GM12891 (cell line): ENCODE measurements at regions not wholly inside any gene's neighbourhood (a gene's known extent, or its start where the extent isn't known, plus 50 kb on each side); places are given as distances from the start of the nearest gene placed in this dataset.

ENCODE experiments used
- DNase-seq: peaks from one replicate; pipeline ENCODE4 v3.0.0; 2011; ENCODE audit warnings: low spot score; ENCODE audit not compliant: insufficient read length
- FAIRE-seq: peaks from 2 replicates; lab custom pipeline; 2011; peaks lifted over from hg19 to GRCh38; lab: Jason Lieb, UNC
- PAX5 ChIP-seq: IDR thresholded peaks from 2 replicates; pipeline ENCODE4 v1.6.1; 2011; ENCODE audit warnings: low read length, moderate library complexity, mild to moderate bottlenecking; ENCODE audit not compliant: insufficient read depth, severe bottlenecking
- POLR2A ChIP-seq: IDR thresholded peaks from 2 replicates; pipeline ENCODE4 v1.6.1; 2011; ENCODE audit warnings: low read depth, low read length, control low read depth
- POLR2AphosphoS5 ChIP-seq: IDR thresholded peaks from 2 replicates; pipeline ENCODE4 v1.6.1; 2011; ENCODE audit warnings: low read depth, low read length, control low read depth
- POU2F2 ChIP-seq: IDR thresholded peaks from 2 replicates; pipeline ENCODE4 v1.6.1; 2011; ENCODE audit warnings: low read depth, mild to moderate bottlenecking, control low read depth, low read length, moderate library complexity
- SPI1 ChIP-seq: IDR thresholded peaks from 2 replicates; pipeline ENCODE4 v1.6.1; 2011; ENCODE audit warnings: low read depth, low read length, control low read depth
- TAF1 ChIP-seq: IDR thresholded peaks from 2 replicates; pipeline ENCODE4 v1.6.1; 2011; ENCODE audit warnings: low read depth, low read length, control low read depth

DNA sequence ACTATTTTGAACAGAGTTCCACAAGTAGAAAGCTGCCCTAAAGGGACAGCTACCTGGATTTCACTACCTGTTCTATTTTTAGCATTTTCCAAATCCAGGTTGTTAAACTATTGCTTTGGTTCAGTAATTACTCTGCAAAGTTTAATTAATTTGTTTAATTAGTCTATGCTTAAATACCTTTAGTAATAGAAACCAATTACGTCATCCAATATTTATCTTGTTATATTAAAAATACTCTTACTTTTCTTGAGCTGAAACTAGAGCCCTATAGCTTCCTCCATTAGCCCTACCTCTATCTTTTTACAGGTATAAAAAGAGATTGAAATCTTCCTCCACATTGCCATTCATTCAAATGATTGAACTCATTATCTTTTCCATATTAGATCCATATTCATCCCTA lies 514.6 kb downstream of the DSC3 start:
- TF ChIP-seq SPI1: no peak
- TF ChIP-seq TAF1: no peak
- no peak for TF ChIP-seq PAX5
- no peak for TF ChIP-seq POLR2AphosphoS5
- no peak for TF ChIP-seq POLR2A
- TF ChIP-seq POU2F2: no peak
- FAIRE-seq (no peak), DNase-seq (no peak)

DNA sequence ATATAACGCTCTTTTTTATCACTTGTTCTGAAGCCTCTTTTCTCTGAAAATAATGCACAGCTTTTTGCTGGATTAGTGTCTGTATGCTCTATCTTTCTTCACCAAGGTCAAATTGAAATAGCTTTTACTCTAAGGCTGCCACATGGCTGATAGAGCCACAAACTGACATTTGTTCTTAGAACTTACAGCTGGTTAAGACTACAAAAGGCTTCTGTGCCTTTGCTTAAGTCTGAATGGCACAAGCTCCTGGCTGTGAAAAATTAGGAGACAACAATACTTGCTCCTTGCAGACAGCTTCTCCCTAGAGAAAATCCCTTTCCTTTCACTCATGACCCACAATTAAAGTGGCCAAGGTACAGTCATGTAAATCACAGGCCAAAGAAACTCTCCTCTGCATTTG lies 515.3 kb downstream of the DSC3 start:
- FAIRE-seq (no peak), DNase-seq (no peak)
- TF ChIP-seq PAX5 (no peak), POU2F2 (no peak), POLR2AphosphoS5 (no peak), SPI1 (no peak), TAF1 (no peak), POLR2A (no peak)

DNA sequence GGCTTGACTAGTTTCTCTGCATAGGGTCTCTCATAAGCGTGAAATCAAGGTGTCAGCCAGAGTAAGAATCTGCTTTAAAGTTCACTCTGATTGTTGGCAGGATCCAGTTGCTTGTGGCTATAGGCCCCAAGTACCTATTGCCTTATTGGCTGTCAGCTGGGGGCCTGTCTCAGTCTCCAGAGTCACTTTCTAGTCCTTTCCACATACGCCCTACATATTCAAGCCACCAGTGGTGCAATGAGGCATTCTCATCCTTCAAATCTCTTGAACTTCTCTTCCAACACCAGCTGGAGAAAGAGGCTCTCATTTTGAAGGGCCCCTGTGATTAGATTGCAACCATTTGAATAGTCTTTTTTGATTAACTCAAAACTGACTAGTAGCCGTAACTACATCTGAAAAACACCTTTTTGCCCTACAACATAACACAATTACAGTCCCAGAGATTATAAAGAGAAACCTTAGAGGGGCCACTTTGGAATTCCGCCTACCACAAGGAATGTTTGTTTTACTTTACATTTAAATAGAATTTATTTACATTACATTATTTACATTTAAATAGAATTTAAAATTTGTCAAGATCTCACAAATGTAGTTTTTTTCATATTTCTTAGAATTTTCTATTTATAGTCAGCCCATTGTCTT lies 520.1 kb downstream of the DSC3 start:
- TF ChIP-seq PAX5: no peak
- no peak for TF ChIP-seq TAF1
- no peak for TF ChIP-seq POLR2AphosphoS5
- TF ChIP-seq POU2F2: no peak
- TF ChIP-seq POLR2A: no peak
- no peak for TF ChIP-seq SPI1
- DNase-seq: no peak
- FAIRE-seq: no peak

DNA sequence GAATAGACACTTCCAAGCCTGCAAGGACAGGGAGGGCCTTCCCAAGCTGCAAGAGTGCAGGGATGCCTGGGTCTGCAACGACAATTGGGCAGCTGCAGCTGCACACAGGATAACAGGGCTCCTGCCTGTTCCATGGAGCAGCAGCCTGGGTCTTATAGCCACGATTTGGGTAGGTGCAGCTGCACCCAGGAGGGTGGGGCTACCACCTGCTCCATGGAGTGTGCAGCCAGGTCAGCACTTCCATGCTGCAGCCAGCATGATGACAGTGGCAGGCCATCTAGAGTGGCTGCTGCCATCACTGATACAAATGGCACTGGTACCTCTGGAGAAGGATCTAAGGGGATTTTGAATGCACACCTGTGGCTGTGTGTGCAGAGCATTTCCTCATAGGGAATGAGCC lies 528.5 kb downstream of the DSC3 start:
- no peak for DNase-seq

DNA sequence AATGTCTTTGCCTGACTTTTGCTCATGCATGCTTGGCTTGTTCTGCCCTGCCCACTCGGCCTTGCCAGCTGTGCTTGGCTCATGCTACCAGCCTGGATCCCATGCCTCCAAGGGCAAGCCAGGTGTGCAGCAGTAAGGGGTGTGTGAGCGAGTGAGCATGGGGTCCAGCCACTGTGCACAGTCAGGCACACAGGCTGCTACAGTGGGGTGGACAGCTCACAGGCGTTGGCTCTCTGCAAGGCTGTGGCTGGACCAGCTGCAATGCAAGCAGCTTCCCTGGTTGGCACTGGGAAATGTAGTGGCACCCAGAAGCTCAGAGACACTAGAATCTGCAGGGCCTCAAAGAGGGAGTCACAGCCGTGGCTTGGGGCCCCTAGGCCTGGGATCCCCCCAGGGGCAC lies 529.7 kb downstream of the DSC3 start:
- no peak for TF ChIP-seq PAX5
- FAIRE-seq (no peak), DNase-seq (no peak)

More for the DNA sequence above, 528.5 kb downstream of the DSC3 start:
- TF ChIP-seq POLR2A (no peak), PAX5 (no peak)
- FAIRE-seq: no peak

DNA sequence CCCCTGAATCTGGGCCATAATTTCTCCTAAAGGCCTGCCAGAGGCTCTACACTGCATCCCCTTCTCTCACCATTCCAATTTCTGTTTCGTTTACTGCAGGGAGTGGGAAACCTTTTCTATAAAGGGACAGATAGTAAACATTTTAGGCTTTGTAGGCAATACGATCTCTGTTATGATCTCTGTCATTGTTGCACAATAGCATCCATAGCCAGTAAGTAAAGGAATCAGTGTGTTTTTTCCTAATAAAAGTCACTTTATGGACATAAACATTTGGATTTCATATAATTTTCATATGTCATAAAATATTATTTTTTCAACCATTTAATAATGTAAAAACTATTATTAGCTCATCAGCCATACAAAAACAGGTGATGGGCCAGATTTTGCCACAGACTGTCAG lies 531.7 kb downstream of the DSC3 start:
- TF ChIP-seq TAF1 (no peak), PAX5 (no peak), POLR2A (no peak), SPI1 (no peak), POLR2AphosphoS5 (no peak), POU2F2 (no peak)
- DNase-seq (no peak), FAIRE-seq (no peak)

DNA sequence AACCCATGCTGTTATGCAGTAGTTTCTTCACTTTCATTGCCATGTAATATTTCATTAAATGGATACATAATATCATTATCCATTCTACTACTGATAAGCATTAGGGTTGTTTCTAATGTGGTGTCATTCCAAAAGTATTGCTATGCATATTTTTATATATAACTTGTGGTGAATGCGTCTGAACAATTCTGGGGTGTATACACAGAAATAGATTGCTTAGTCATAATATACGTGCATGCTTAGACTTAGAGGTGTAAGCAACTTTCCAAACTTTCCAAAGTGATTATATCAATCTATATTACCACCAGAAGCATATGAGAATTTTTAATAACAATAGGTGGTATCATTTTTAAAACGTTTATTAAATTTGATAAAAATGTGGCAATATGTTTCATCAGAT lies 540.9 kb downstream of the DSC3 start:
- TF ChIP-seq POU2F2: no peak
- no peak for TF ChIP-seq POLR2AphosphoS5
- no peak for TF ChIP-seq POLR2A
- TF ChIP-seq TAF1: no peak
- TF ChIP-seq SPI1: no peak
- TF ChIP-seq PAX5: no peak
- DNase-seq: no peak

DNA sequence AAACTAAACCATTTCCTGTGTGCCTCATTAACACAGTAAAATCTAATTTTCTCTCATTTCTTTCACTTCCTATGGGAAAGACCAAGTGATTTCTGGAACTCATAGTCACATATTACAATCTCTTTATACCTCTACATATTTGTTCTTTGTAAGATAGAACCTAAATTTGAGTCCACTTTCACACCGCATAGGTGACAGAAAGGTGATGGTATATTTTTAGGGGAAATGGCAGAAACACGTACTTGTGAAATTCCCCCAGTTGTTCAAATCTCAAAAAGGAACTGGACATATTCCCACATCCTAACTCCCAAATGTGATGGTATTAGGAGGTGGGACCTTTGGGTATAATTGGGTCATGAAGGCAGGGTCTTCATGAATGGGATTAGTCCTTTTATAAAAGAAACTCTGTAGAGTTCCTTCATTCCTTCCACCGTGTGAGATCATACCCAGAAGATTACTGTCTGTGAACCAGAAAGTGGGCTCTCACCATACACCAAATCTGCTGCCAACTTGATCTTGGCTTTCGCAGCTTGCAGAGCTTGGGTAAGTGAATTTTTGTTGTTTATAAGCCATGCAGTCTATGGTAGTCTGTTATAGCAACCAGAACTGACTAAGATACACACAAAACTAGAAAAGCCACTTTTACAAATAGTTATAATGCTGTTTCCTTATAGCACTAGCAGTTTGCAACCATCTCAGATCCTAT lies 542.1 kb downstream of the DSC3 start:
- FAIRE-seq: no peak
- no peak for DNase-seq
- no peak for TF ChIP-seq TAF1
- TF ChIP-seq SPI1: peak; percentile 26; the same call in 1 of the 2 replicates

More for the DNA sequence above, 540.9 kb downstream of the DSC3 start:
- no peak for FAIRE-seq

DNA sequence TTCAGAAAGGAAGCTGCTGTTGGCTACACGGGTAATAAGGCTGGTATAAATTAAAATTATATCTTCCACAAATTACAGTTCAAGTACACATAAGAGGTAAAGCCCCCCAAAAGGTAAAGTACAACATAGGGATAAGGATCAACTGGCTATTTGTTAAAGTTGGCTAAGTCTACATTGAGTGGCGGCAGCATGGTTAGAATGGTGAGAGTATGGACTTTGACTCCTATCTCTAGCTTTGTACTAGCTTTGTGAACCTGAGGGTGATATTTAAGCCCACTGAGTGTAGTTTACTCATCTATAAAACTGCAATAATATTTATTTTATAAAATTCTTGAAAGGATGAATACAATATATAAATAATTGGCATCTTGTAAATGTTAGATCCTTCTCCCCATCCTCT lies 542.8 kb downstream of the DSC3 start:
- DNase-seq (no peak), FAIRE-seq (no peak)
- no peak for TF ChIP-seq POU2F2
- no peak for TF ChIP-seq POLR2A
- TF ChIP-seq SPI1: no peak
- no peak for TF ChIP-seq TAF1
- TF ChIP-seq POLR2AphosphoS5: no peak
- TF ChIP-seq PAX5: no peak

DNA sequence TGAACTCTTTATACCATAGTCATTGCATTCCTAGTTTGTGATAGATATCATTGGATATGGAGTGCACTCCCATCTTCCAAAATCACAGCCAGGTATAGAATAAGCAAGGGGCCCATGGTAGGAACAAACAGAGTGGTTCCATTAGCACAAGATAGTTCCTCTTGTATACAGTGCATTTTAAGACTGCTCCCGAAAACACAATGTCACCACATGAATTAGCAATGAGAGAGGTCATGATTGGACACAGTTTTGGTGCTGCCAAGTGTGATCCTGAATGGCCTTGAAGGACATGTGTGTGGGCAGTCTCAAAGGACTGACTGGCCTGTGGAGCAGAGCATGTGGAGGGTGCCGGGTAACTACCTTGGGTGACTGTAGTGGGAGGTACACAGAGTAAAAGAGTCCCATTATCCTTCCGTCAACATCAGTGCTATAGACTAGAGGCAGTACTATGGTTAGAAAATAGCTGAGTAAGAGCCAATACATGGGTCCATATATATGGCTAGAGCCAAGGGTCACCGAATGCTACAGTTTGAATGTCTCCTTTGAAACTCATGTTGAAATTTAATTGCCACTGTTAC lies 549.9 kb downstream of the DSC3 start:
- TF ChIP-seq SPI1: no peak
- TF ChIP-seq TAF1: no peak
- no peak for TF ChIP-seq POU2F2
- no peak for TF ChIP-seq PAX5
- TF ChIP-seq POLR2AphosphoS5: no peak
- TF ChIP-seq POLR2A: no peak
- no peak for FAIRE-seq

More for the DNA sequence above, 549.9 kb downstream of the DSC3 start:
- no peak for DNase-seq
